ENCODE measurements at regions not wholly inside any gene's neighbourhood (a gene's known extent, or its start where the extent isn't known, plus 50 kb on each side); places are given as distances from the start of the nearest gene placed in this dataset.

- TF ChIP-seq EZH2 (IDR thresholded peaks at IDR 0.05): no peak
- TF ChIP-seq POLR2AphosphoS5 (IDR thresholded peaks at IDR 0.05; ENCODE audit: borderline replicate concordance, low read depth, low read length): no peak
Observed at GRCh38 chr15:70194266-70194665, 96.5 kb upstream of the TLE3 start.

All from SK-N-MC (cell line).